H9 (cell line): ENCODE measurements at regions not wholly inside any gene's neighbourhood (a gene's known extent, or its start where the extent isn't known, plus 50 kb on each side); places are given as distances from the start of the nearest gene placed in this dataset.
A peak's percentile ranks its signal among the peaks of the same experiment; 100 is the strongest.

ENCODE experiments used
- DNase-seq: peaks from one replicate; pipeline ENCODE4 v3.0.0-alpha.2; 2017
- H2AFZ ChIP-seq: one replicate; pipeline ENCODE4 v1.6.1; 2013; ENCODE audit warnings: mild to moderate bottlenecking, low read length, control low read depth, moderate library complexity
- H2AK5ac ChIP-seq: 2 replicates; pipeline ENCODE4 v1.6.1; 2013; ENCODE audit warnings: low read length, control low read depth, mixed read lengths; ENCODE audit not compliant: insufficient read length
- H2BK120ac ChIP-seq: one replicate; pipeline ENCODE4 v1.6.1; 2013; ENCODE audit warnings: low read depth, mild to moderate bottlenecking, low read length, control low read depth, inconsistent platforms; ENCODE audit not compliant: poor library complexity, severe bottlenecking
- H2BK12ac ChIP-seq: 2 replicates; pipeline ENCODE4 v1.6.1; 2013; ENCODE audit warnings: low read length, control low read depth, mixed read lengths, low read depth; ENCODE audit not compliant: insufficient read length
- H2BK15ac ChIP-seq: 2 replicates; pipeline ENCODE4 v1.6.1; 2013; ENCODE audit warnings: low read depth, low read length, control low read depth
- H2BK20ac ChIP-seq: one replicate; pipeline ENCODE4 v1.6.1; 2013; ENCODE audit warnings: low read depth, mild to moderate bottlenecking, low read length, control low read depth, inconsistent platforms; ENCODE audit not compliant: poor library complexity, severe bottlenecking
- H2BK5ac ChIP-seq: 2 replicates; pipeline ENCODE4 v1.6.1; 2013; ENCODE audit warnings: low read length, control low read depth, mixed read lengths; ENCODE audit not compliant: insufficient read length
- H3K14ac ChIP-seq: 2 replicates; pipeline ENCODE4 v1.6.1; 2013; ENCODE audit warnings: low read length, control low read depth; ENCODE audit not compliant: insufficient read depth
- H3K18ac ChIP-seq: 2 replicates; pipeline ENCODE4 v1.6.1; 2013; ENCODE audit warnings: low read depth, mild to moderate bottlenecking, mixed read lengths, low read length, control low read depth; ENCODE audit not compliant: insufficient read length
- H3K23ac ChIP-seq: 2 replicates; pipeline ENCODE4 v1.6.1; 2013; ENCODE audit warnings: low read length, control low read depth, mixed read lengths, low read depth; ENCODE audit not compliant: insufficient read length
- H3K23me2 ChIP-seq: 2 replicates; pipeline ENCODE4 v1.6.1; 2013; ENCODE audit warnings: low read depth, mild to moderate bottlenecking, mixed read lengths, low read length, control low read depth; ENCODE audit not compliant: insufficient read length, poor library complexity, severe bottlenecking
- H3K27ac ChIP-seq: 2 replicates; pipeline ENCODE4 v1.5.1; 2013; ENCODE audit warnings: low read length, control low read depth, mixed read lengths, low read depth; ENCODE audit not compliant: insufficient read length
- H3K27me3 ChIP-seq: 2 replicates; pipeline ENCODE4 v1.6.1; 2013; ENCODE audit warnings: low read length, control low read depth, inconsistent platforms; ENCODE audit not compliant: insufficient read depth
- H3K4ac ChIP-seq: 2 replicates; pipeline ENCODE4 v1.6.1; 2013; ENCODE audit warnings: low read depth, mild to moderate bottlenecking, control low read depth, inconsistent platforms, low read length, moderate library complexity
- H3K4me1 ChIP-seq: 2 replicates; pipeline ENCODE4 v1.6.1; 2013; ENCODE audit warnings: low read length, control low read depth, inconsistent platforms; ENCODE audit not compliant: insufficient read depth
- H3K4me2 ChIP-seq: 2 replicates; pipeline ENCODE4 v1.6.1; 2013; ENCODE audit warnings: low read length, control low read depth, mixed read lengths; ENCODE audit not compliant: insufficient read length, insufficient read depth
- H3K56ac ChIP-seq: 2 replicates; pipeline ENCODE4 v1.6.1; 2013; ENCODE audit warnings: low read depth, mild to moderate bottlenecking, mixed read lengths, low read length, control low read depth; ENCODE audit not compliant: insufficient read length
- H3K79me1 ChIP-seq: 2 replicates; pipeline ENCODE4 v1.6.1; 2013; ENCODE audit warnings: low read depth, mild to moderate bottlenecking, moderate library complexity, low read length, control low read depth, inconsistent platforms; ENCODE audit not compliant: insufficient read depth, poor library complexity, severe bottlenecking
- H3K79me2 ChIP-seq: 2 replicates; pipeline ENCODE4 v1.6.1; 2013; ENCODE audit warnings: low read length, control low read depth, inconsistent platforms; ENCODE audit not compliant: insufficient read depth
- H3K9ac ChIP-seq: 2 replicates; pipeline ENCODE4 v1.6.1; 2013; ENCODE audit warnings: low read length, control low read depth, mixed read lengths; ENCODE audit not compliant: insufficient read length; ENCODE audit errors: extremely low read depth
- H3K9me3 ChIP-seq: one replicate; pipeline ENCODE4 v1.6.1; 2013; ENCODE audit warnings: low read depth, low read length, inconsistent platforms; ENCODE audit not compliant: control insufficient read depth
- H3T11ph ChIP-seq: one replicate; pipeline ENCODE4 v1.6.1; 2013; ENCODE audit warnings: mild to moderate bottlenecking, low read length, control low read depth, inconsistent platforms
- H4K20me1 ChIP-seq: one replicate; pipeline ENCODE4 v1.6.1; 2013; ENCODE audit not compliant: control insufficient read depth, insufficient read length, insufficient read depth
- H4K5ac ChIP-seq: 2 replicates; pipeline ENCODE4 v1.6.1; 2013; ENCODE audit warnings: low read depth, mild to moderate bottlenecking, mixed read lengths, low read length, control low read depth; ENCODE audit not compliant: insufficient read length
- H4K8ac ChIP-seq: replicated peaks from 2 replicates; pipeline ENCODE4 v1.6.1; 2013; ENCODE audit warnings: low read length, control low read depth, mixed read lengths, low read depth; ENCODE audit not compliant: insufficient read length
- H4K91ac ChIP-seq: 2 replicates; pipeline ENCODE4 v1.6.1; 2013; ENCODE audit warnings: low read depth, mild to moderate bottlenecking, moderate library complexity, mixed read lengths, low read length, control low read depth; ENCODE audit not compliant: insufficient read length
- H3K27ac Mint-ChIP-seq, 3 experiments: 2 replicates in 2 of 3; 3 replicates in 1 of 3; pipeline ENCODE4 v1.8.0; 2020 to 2021; ENCODE audit warnings: mixed read lengths in 3 of 3, mild to moderate bottlenecking in 1 of 3, moderate library complexity in 1 of 3
- H3K27me3 Mint-ChIP-seq: 2 replicates; pipeline ENCODE4 v1.8.0; 2021; ENCODE audit warnings: low read depth, mild to moderate bottlenecking, moderate library complexity, mixed read lengths
- H3K36me3 Mint-ChIP-seq, 3 experiments: 2 replicates in 2 of 3; 3 replicates in 1 of 3; pipeline ENCODE4 v1.8.0; 2020 to 2021; ENCODE audit warnings: low read depth in 3 of 3, mixed read lengths in 3 of 3; ENCODE audit not compliant: insufficient read depth in 1 of 3
- H3K4me1 Mint-ChIP-seq, 2 experiments: 2 replicates each; pipeline ENCODE4 v1.8.0; 2020; ENCODE audit warnings: mixed read lengths in 2 of 2
- H3K4me3 Mint-ChIP-seq, 2 experiments: 2 replicates in 1 of 2; 3 replicates in 1 of 2; pipeline ENCODE4 v1.8.0; 2020 to 2021; ENCODE audit warnings: mild to moderate bottlenecking in 2 of 2, mixed read lengths in 2 of 2, moderate library complexity in 1 of 2
- H3K9me3 Mint-ChIP-seq, 2 experiments: 2 replicates in 1 of 2; 3 replicates in 1 of 2; pipeline ENCODE4 v1.8.0; 2020; ENCODE audit warnings: mild to moderate bottlenecking in 2 of 2, mixed read lengths in 2 of 2, moderate library complexity in 1 of 2
- CTCF ChIP-seq: fragments of 200-600 bp; sonication (generic); conservative IDR thresholded peaks from 3 replicates; pipeline ENCODE4 v1.8.0; 2021; ENCODE audit warnings: antibody characterized with exemption, mild to moderate bottlenecking
- WGBS: extraction: QIAGEN DNeasy Blood & Tissue Kit; methylation state at CpG from one replicate; pipeline ENCODE4 v1.1.7; 2013; ENCODE audit warnings: missing lambda C conversion rate, low lambda C conversion rate, mixed read lengths; ENCODE audit not compliant: insufficient read length; ENCODE audit errors: extremely low coverage; 5-methylcytosine and 5-hydroxymethylcytosine counted together

- H2AK5ac ChIP-seq: no peak overlapping the region
- H3K23me2 ChIP-seq: no peaks in the 10 kb centered on the region
- no peak overlapping the region for H2BK15ac ChIP-seq
- peaks cover 4 to 8% of the 10 kb centered on the region in 2 experiments for H3K4me1 Mint-ChIP-seq
- no peak overlapping the region for H3K4me2 ChIP-seq
- no peak overlapping the region for H4K5ac ChIP-seq
- no peaks in the 10 kb centered on the region for H3K79me2 ChIP-seq
- no peak overlapping the region for H2BK12ac ChIP-seq
- no peak overlapping the region for H3K4me3 Mint-ChIP-seq
- H3K56ac ChIP-seq: no peak overlapping the region
- H3K18ac ChIP-seq: no peak overlapping the region
- H3K27ac ChIP-seq: no peak overlapping the region
- DNase-seq: no peak
- TF ChIP-seq CTCF: no peak
- H3K9ac ChIP-seq: no peak overlapping the region
- no peak overlapping the region for H3T11ph ChIP-seq
- H3K9me3 Mint-ChIP-seq: no peaks in the 10 kb centered on the region
- H3K4me1 ChIP-seq: no peaks in the 10 kb centered on the region
- no peaks in the 10 kb centered on the region for H3K27me3 ChIP-seq
- H4K20me1 ChIP-seq: no peaks in the 10 kb centered on the region
- H2BK20ac ChIP-seq: no peak overlapping the region
- peak overlapping the region in 1 of 3 experiments; percentile 59; a peak in 2 of 7 replicates for H3K27ac Mint-ChIP-seq
- no peak overlapping the region for H3K23ac ChIP-seq
- H3K27me3 Mint-ChIP-seq: no peaks in the 10 kb centered on the region
- H3K4ac ChIP-seq: no peak overlapping the region
- no peak overlapping the region for H3K14ac ChIP-seq
- H4K8ac ChIP-seq: no peak overlapping the region
- H3K9me3 ChIP-seq: no peaks in the 10 kb centered on the region
- no peaks in the 10 kb centered on the region for H3K79me1 ChIP-seq
- no peak overlapping the region for H2AFZ ChIP-seq
- H4K91ac ChIP-seq: no peak overlapping the region
- no peaks in the 10 kb centered on the region for H3K36me3 Mint-ChIP-seq
- no peak overlapping the region for H2BK5ac ChIP-seq
- H2BK120ac ChIP-seq: no peak overlapping the region
- WGBS: no CpG with 5 or more reads among the region's 2 CpGs
These were observed 386.9 kb upstream of the FAT3 start for GRCh38 chr11:91837411-91838330.
